Mesendoderm (in vitro differentiated cells): ENCODE measurements at regions not wholly inside any gene's neighbourhood (a gene's known extent, or its start where the extent isn't known, plus 50 kb on each side); places are given as distances from the start of the nearest gene placed in this dataset.

Experiments
- DNase-seq: peaks from one replicate; pipeline ENCODE4 v3.0.0; 2013
- H2AK5ac ChIP-seq: 2 replicates; pipeline ENCODE4 v1.6.1; 2013; ENCODE audit warnings: low read length, inconsistent platforms
- H2BK120ac ChIP-seq: 2 replicates; pipeline ENCODE4 v1.6.1; 2013; ENCODE audit warnings: low read depth, mild to moderate bottlenecking, low read length, moderate library complexity, mixed read lengths
- H2BK15ac ChIP-seq: replicated peaks from 2 replicates; pipeline ENCODE4 v1.6.1; 2013; ENCODE audit warnings: low read depth, mild to moderate bottlenecking, moderate library complexity
- H2BK5ac ChIP-seq: 2 replicates; pipeline ENCODE4 v1.6.1; 2013; ENCODE audit warnings: low read length, inconsistent platforms
- H3K18ac ChIP-seq: 2 replicates; pipeline ENCODE4 v1.6.1; 2013; ENCODE audit warnings: mild to moderate bottlenecking, low read length, mixed read lengths
- H3K23ac ChIP-seq: one replicate; pipeline ENCODE4 v1.6.1; 2013; ENCODE audit warnings: low read length
- H3K27ac ChIP-seq: 2 replicates; pipeline ENCODE4 v1.5.1; 2013; ENCODE audit warnings: low read depth, mild to moderate bottlenecking, inconsistent platforms, low read length, moderate library complexity
- H3K27me3 ChIP-seq: 2 replicates; pipeline ENCODE4 v1.6.1; 2013; ENCODE audit warnings: low read length, control low read depth, mild to moderate bottlenecking, inconsistent platforms; ENCODE audit not compliant: insufficient read depth, poor library complexity
- H3K36me3 ChIP-seq: 2 replicates; pipeline ENCODE4 v1.6.1; 2013; ENCODE audit warnings: low read length, inconsistent platforms; ENCODE audit not compliant: control insufficient read depth, insufficient read depth
- H3K4ac ChIP-seq: one replicate; pipeline ENCODE4 v1.6.1; 2013; ENCODE audit warnings: low read depth, mild to moderate bottlenecking, low read length, moderate library complexity
- H3K4me1 ChIP-seq: 2 replicates; pipeline ENCODE4 v1.6.1; 2013; ENCODE audit warnings: low read depth, low read length, inconsistent platforms; ENCODE audit not compliant: control insufficient read depth
- H3K4me2 ChIP-seq: 2 replicates; pipeline ENCODE4 v1.6.1; 2013; ENCODE audit warnings: low read length
- H3K4me3 ChIP-seq: 2 replicates; pipeline ENCODE4 v1.5.1; 2013; ENCODE audit warnings: mild to moderate bottlenecking, low read length
- H3K56ac ChIP-seq: one replicate; pipeline ENCODE4 v1.6.1; 2013; ENCODE audit warnings: low read length
- H3K79me1 ChIP-seq: 2 replicates; pipeline ENCODE4 v1.6.1; 2013; ENCODE audit warnings: low read length, inconsistent platforms
- H3K79me2 ChIP-seq: 2 replicates; pipeline ENCODE4 v1.6.1; 2013; ENCODE audit warnings: mild to moderate bottlenecking, low read length; ENCODE audit not compliant: control insufficient read depth, insufficient read depth
- H3K9ac ChIP-seq: 2 replicates; pipeline ENCODE4 v1.6.1; 2013; ENCODE audit warnings: low read length, inconsistent platforms
- H4K5ac ChIP-seq: one replicate; pipeline ENCODE4 v1.6.1; 2013; ENCODE audit warnings: low read length
- H4K8ac ChIP-seq: one replicate; pipeline ENCODE4 v1.6.1; 2013; ENCODE audit warnings: low read depth, mild to moderate bottlenecking, control low read depth, low read length, moderate library complexity
- WGBS: extraction: QIAGEN DNeasy Blood & Tissue Kit; methylation state at CpG from one replicate; pipeline ENCODE4 v1.1.7; 2013; ENCODE audit warnings: low lambda C conversion rate, missing lambda C conversion rate; ENCODE audit not compliant: insufficient coverage; ENCODE audit errors: extremely low coverage; 5-methylcytosine and 5-hydroxymethylcytosine counted together

DNA sequence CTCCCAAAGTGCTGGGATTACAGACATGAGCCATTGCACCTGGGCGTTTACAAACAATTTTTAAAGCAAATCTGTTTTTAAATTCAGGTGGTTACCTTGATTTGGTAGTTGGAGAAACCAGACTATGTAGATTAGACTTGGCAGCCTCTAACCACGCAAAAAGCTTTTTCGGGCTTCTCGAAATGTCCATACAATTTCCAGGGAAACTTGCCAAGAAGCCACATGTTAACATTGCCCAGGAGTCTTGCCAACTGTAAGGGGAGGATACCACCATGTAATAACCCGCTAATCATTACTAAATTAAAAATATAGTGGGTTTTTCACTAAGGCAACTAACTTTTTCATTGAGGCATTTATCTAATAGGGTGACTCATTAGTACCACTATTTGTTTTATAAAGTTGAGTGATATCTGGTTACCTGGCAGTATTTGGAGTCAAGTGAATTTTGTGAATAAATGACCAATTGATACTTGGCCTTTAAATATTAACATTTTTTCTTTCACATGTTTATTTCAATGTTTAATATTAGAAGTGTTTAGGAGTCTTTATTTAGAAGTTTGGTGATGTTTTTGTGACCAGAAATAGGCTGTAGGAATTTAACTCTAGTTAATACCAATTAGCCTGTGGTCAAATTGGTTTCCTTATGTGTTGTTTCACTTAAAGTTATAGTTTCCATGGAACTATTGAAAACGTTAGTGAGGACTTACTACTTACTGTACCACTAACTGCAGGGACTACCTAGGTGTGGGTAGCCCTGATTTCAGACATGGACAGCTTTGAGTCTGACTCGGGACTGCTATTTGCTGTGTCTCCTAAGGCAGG is 61.3 kb downstream of the CLDN34 start:
- H3K79me1 ChIP-seq, result no peaks in the 10 kb centered on the region
- no peak overlapping the region for H3K4me2 ChIP-seq
- no peak overlapping the region for H4K8ac ChIP-seq
- H2BK15ac ChIP-seq, result no peak overlapping the region
- H3K18ac ChIP-seq, result no peak overlapping the region
- H3K4me3 ChIP-seq, result no peak overlapping the region
- no peak overlapping the region for H2BK120ac ChIP-seq
- H3K4ac ChIP-seq, result no peak overlapping the region
- peaks cover 26% of the 10 kb centered on the region for H3K79me2 ChIP-seq
- no peaks in the 10 kb centered on the region for H3K27me3 ChIP-seq
- no peak overlapping the region for H3K23ac ChIP-seq
- no peaks in the 10 kb centered on the region for H3K4me1 ChIP-seq
- DNase-seq, result no peak
- H3K36me3 ChIP-seq, result no peaks in the 10 kb centered on the region
- H3K27ac ChIP-seq, result no peak overlapping the region
- H3K9ac ChIP-seq, result no peak overlapping the region
- H4K5ac ChIP-seq, result no peak overlapping the region
- H3K56ac ChIP-seq, result no peak overlapping the region
- WGBS, result no CpG with 5 or more reads among the region's 7 CpGs
- no peak overlapping the region for H2AK5ac ChIP-seq
- no peak overlapping the region for H2BK5ac ChIP-seq

GRCh38 chrX:10030570-10030969 is 63.4 kb downstream of the CLDN34 start:
- Histone ChIP-seq H3K27me3 (no peaks in the 10 kb centered on the region), H3K9ac (no peak overlapping the region), H2BK5ac (no peak overlapping the region), H3K4me3 (no peak overlapping the region), H3K36me3 (no peaks in the 10 kb centered on the region), H2AK5ac (no peak overlapping the region), H4K5ac (no peak overlapping the region), H3K18ac (no peak overlapping the region), H2BK120ac (no peak overlapping the region), H2BK15ac (no peak overlapping the region), H3K4me2 (no peak overlapping the region), H3K79me1 (peaks cover 2% of the 10 kb centered on the region), H3K4me1 (no peaks in the 10 kb centered on the region), H3K79me2 (peaks cover 18% of the 10 kb centered on the region), H3K27ac (no peak overlapping the region), H3K56ac (no peak overlapping the region), H3K23ac (no peak overlapping the region), H3K4ac (no peak overlapping the region), H4K8ac (no peak overlapping the region)
- WGBS, result no CpG with 5 or more reads among the region's 3 CpGs
- DNase-seq, result no peak

GRCh38 chrX:10031746-10032145 is 64.6 kb downstream of the CLDN34 start:
- peaks cover 12% of the 10 kb centered on the region for H3K79me2 ChIP-seq
- no peak overlapping the region for H2BK15ac ChIP-seq
- H3K4me3 ChIP-seq, result no peak overlapping the region
- no peak overlapping the region for H3K23ac ChIP-seq
- no peak overlapping the region for H4K8ac ChIP-seq
- no peak overlapping the region for H3K4ac ChIP-seq
- no peak for DNase-seq
- H4K5ac ChIP-seq, result no peak overlapping the region
- H3K56ac ChIP-seq, result peak overlapping the region; percentile 34
- H3K4me2 ChIP-seq, result no peak overlapping the region
- H3K9ac ChIP-seq, result no peak overlapping the region
- no peaks in the 10 kb centered on the region for H3K36me3 ChIP-seq
- WGBS, result no CpG with 5 or more reads among the region's 9 CpGs
- no peaks in the 10 kb centered on the region for H3K4me1 ChIP-seq
- H2BK120ac ChIP-seq, result no peak overlapping the region
- no peaks in the 10 kb centered on the region for H3K27me3 ChIP-seq
- no peak overlapping the region for H3K27ac ChIP-seq
- H3K18ac ChIP-seq, result no peak overlapping the region
- peaks cover 2% of the 10 kb centered on the region for H3K79me1 ChIP-seq
- H2AK5ac ChIP-seq, result no peak overlapping the region
- no peak overlapping the region for H2BK5ac ChIP-seq

- DNase-seq, result no peak
- Histone ChIP-seq H3K23ac (no peak overlapping the region), H4K8ac (no peak overlapping the region), H3K4ac (no peak overlapping the region), H2BK15ac (no peak overlapping the region), H3K4me2 (no peak overlapping the region), H3K4me3 (no peak overlapping the region), H3K4me1 (no peaks in the 10 kb centered on the region), H4K5ac (no peak overlapping the region), H2BK120ac (no peak overlapping the region), H2AK5ac (no peak overlapping the region), H3K36me3 (no peaks in the 10 kb centered on the region), H3K79me1 (peaks cover 2% of the 10 kb centered on the region), H3K18ac (no peak overlapping the region), H3K27ac (peak overlapping the region; percentile 28), H2BK5ac (no peak overlapping the region), H3K79me2 (peaks cover 10% of the 10 kb centered on the region), H3K56ac (peak overlapping the region; percentile 34), H3K27me3 (no peaks in the 10 kb centered on the region), H3K9ac (no peak overlapping the region)
- no CpG with 5 or more reads among the region's 4 CpGs for WGBS
Measured at GRCh38 chrX:10032147-10032546, 65.0 kb downstream of the CLDN34 start.

DNA sequence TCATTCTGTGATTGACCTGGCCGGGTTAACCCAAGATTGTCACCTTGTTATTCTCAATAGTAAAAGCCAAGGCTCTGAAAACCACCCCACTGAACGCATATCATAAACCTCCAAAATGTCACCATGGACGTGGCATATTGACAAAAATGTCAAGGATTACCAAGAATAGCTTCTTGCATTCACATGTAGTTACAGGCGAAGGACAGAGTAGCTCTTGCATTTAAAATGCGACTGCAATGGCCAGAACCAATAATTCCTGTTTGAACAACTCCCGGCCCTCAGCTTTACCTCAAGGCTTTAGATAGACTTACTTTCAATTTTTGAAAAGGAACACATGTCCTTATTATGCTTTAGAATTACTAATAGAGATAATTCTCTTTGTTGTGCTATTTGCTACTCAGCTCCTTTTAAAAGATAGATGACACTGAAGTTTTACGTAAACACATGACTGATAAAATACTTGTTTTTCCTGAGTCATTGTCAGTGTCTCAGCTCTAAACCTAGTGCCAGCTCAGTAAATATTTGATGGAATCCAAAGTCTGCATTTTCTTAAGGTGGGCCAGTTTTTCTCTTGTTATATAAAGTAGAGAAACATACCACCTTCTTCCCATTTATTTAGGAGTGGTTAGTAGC is 66.3 kb downstream of the CLDN34 start:
- no peak overlapping the region for H2BK5ac ChIP-seq
- no peak overlapping the region for H3K56ac ChIP-seq
- H3K79me1 ChIP-seq, result peaks cover 2% of the 10 kb centered on the region
- no peak overlapping the region for H3K4me3 ChIP-seq
- peaks cover 5% of the 10 kb centered on the region for H3K79me2 ChIP-seq
- no peak overlapping the region for H2AK5ac ChIP-seq
- H3K27ac ChIP-seq, result no peak overlapping the region
- H4K8ac ChIP-seq, result no peak overlapping the region
- H3K36me3 ChIP-seq, result no peaks in the 10 kb centered on the region
- WGBS, result no CpG with 5 or more reads among the region's 7 CpGs
- H3K9ac ChIP-seq, result no peak overlapping the region
- H4K5ac ChIP-seq, result no peak overlapping the region
- H3K18ac ChIP-seq, result no peak overlapping the region
- no peak overlapping the region for H3K23ac ChIP-seq
- no peak overlapping the region for H2BK15ac ChIP-seq
- no peak for DNase-seq
- no peaks in the 10 kb centered on the region for H3K4me1 ChIP-seq
- no peak overlapping the region for H3K4me2 ChIP-seq
- H3K4ac ChIP-seq, result no peak overlapping the region
- H2BK120ac ChIP-seq, result no peak overlapping the region
- no peaks in the 10 kb centered on the region for H3K27me3 ChIP-seq
